IPS-NIHi7 (cell line): ENCODE measurements at regions not wholly inside any gene's neighbourhood (a gene's known extent, or its start where the extent isn't known, plus 50 kb on each side); places are given as distances from the start of the nearest gene placed in this dataset.

ENCODE experiments used
- DNase-seq: peaks from one replicate; pipeline ENCODE4 v3.0.0; 2012; ENCODE audit warnings: mixed read lengths; ENCODE audit errors: extremely low spot score

- DNase-seq: no peak
Observed at GRCh38 chr5:135139381-135140134, 105.5 kb upstream of the PITX1 start.

- no peak for DNase-seq
Observed at GRCh38 chr5:135138116-135138850, 104.3 kb upstream of the PITX1 start.

- DNase-seq: no peak
Observed at GRCh38 chr5:135137146-135137915, 103.3 kb upstream of the PITX1 start.

- DNase-seq: no peak
Observed at GRCh38 chr5:135136546-135136945, 102.5 kb upstream of the PITX1 start.

- no peak for DNase-seq
Observed at GRCh38 chr5:135135530-135136226, 101.7 kb upstream of the PITX1 start.

GRCh38 chr5:135134691-135135381 lies 100.8 kb upstream of the PITX1 start:
- DNase-seq: no peak

- DNase-seq: no peak
Observed at GRCh38 chr5:135133698-135134515, 99.9 kb upstream of the PITX1 start.

GRCh38 chr5:135133181-135133580 lies 99.2 kb upstream of the PITX1 start:
- no peak for DNase-seq

GRCh38 chr5:135131801-135132680 lies 98.0 kb upstream of the PITX1 start:
- DNase-seq: no peak

GRCh38 chr5:135130261-135131215 lies 96.5 kb upstream of the PITX1 start:
- no peak for DNase-seq

- DNase-seq: no peak
Observed at GRCh38 chr5:135129307-135129706, 95.3 kb upstream of the PITX1 start.

- no peak for DNase-seq
Observed at GRCh38 chr5:135128361-135128760, 94.3 kb upstream of the PITX1 start.

- DNase-seq: no peak
Observed at GRCh38 chr5:135127439-135128240, 93.6 kb upstream of the PITX1 start.

- no peak for DNase-seq
Observed at GRCh38 chr5:135126688-135127438, 92.8 kb upstream of the PITX1 start.

GRCh38 chr5:135124724-135125123 lies 90.7 kb upstream of the PITX1 start:
- no peak for DNase-seq

GRCh38 chr5:135124128-135124527 lies 90.1 kb upstream of the PITX1 start:
- no peak for DNase-seq

GRCh38 chr5:135122797-135123196 lies 88.8 kb upstream of the PITX1 start:
- DNase-seq: no peak
